HG03045 (cell line): ENCODE measurements at regions not wholly inside any gene's neighbourhood (a gene's known extent, or its start where the extent isn't known, plus 50 kb on each side); places are given as distances from the start of the nearest gene placed in this dataset.

ENCODE experiments used
- ATAC-seq: cut with Tn5 transposase; IDR thresholded peaks from one replicate; pipeline ENCODE4 v1.9.1; 2021; ENCODE audit warnings: mild to moderate bottlenecking, moderate library complexity; ENCODE audit not compliant: unreplicated experiment

GRCh38 chr7:9955138-9955537 is 1018.5 kb upstream of the PHF14 start:
- no peak for ATAC-seq

- no peak for ATAC-seq
These were observed 1015.2 kb upstream of the PHF14 start for GRCh38 chr7:9958486-9958885.

GRCh38 chr7:9960460-9960859 is 1013.2 kb upstream of the PHF14 start:
- ATAC-seq = no peak

- ATAC-seq = no peak
These were observed 1012.3 kb upstream of the PHF14 start for GRCh38 chr7:9961161-9961922.

- no peak for ATAC-seq
These were observed 1010.9 kb upstream of the PHF14 start for GRCh38 chr7:9962742-9963141.

- no peak for ATAC-seq
These were observed 995.3 kb upstream of the PHF14 start for GRCh38 chr7:9978106-9979064.

GRCh38 chr7:9981742-9982349 is 991.8 kb upstream of the PHF14 start:
- ATAC-seq = no peak

- no peak for ATAC-seq
These were observed 990.6 kb upstream of the PHF14 start for GRCh38 chr7:9983048-9983447.

- ATAC-seq = no peak
These were observed 958.0 kb upstream of the PHF14 start for GRCh38 chr7:10015687-10016086.

- ATAC-seq = no peak
These were observed 951.2 kb upstream of the PHF14 start for GRCh38 chr7:10022480-10022879.

GRCh38 chr7:10022957-10023356 is 950.7 kb upstream of the PHF14 start:
- no peak for ATAC-seq

GRCh38 chr7:10034843-10035556 is 938.7 kb upstream of the PHF14 start:
- no peak for ATAC-seq

- no peak for ATAC-seq
These were observed 937.0 kb upstream of the PHF14 start for GRCh38 chr7:10036693-10037092.

- no peak for ATAC-seq
These were observed 935.3 kb upstream of the PHF14 start for GRCh38 chr7:10038351-10038750.

- ATAC-seq = no peak
These were observed 933.0 kb upstream of the PHF14 start for GRCh38 chr7:10040674-10041073.

GRCh38 chr7:10070899-10071298 is 902.8 kb upstream of the PHF14 start:
- ATAC-seq = no peak

- no peak for ATAC-seq
These were observed 897.8 kb upstream of the PHF14 start for GRCh38 chr7:10075866-10076265.

GRCh38 chr7:10076660-10077300 is 896.9 kb upstream of the PHF14 start:
- no peak for ATAC-seq

- ATAC-seq = no peak
These were observed 894.1 kb upstream of the PHF14 start for GRCh38 chr7:10079572-10079971.

- no peak for ATAC-seq
These were observed 890.8 kb upstream of the PHF14 start for GRCh38 chr7:10082896-10083295.
